ENCODE measurements at regions not wholly inside any gene's neighbourhood (a gene's known extent, or its start where the extent isn't known, plus 50 kb on each side); places are given as distances from the start of the nearest gene placed in this dataset.

GRCh38 chr15:97783240-97783639 is 177.3 kb upstream of the ARRDC4 start:
- Histone ChIP-seq H3K27me3 (ENCODE audit: control insufficient read depth in 1 of 2, insufficient read depth in 2 of 2, low read length in 2 of 2) (no peaks in the 10 kb centered on the region), H3K9ac (ENCODE audit: low read length in 2 of 2) (no peak overlapping the region), H3K9me3 (ENCODE audit: control insufficient read depth in 2 of 2, low read length in 2 of 2) (no peaks in the 10 kb centered on the region), H3K36me3 (ENCODE audit: control insufficient read depth in 2 of 2, insufficient read depth in 2 of 2, low read length in 2 of 2) (no peaks in the 10 kb centered on the region), H3K4me3 (ENCODE audit: low read length in 2 of 2) (no peak overlapping the region), H3K27ac (ENCODE audit: low read length) (no peak overlapping the region), H3K4me1 (ENCODE audit: control insufficient read depth, insufficient read depth, low read length) (no peaks in the 10 kb centered on the region)

DNA sequence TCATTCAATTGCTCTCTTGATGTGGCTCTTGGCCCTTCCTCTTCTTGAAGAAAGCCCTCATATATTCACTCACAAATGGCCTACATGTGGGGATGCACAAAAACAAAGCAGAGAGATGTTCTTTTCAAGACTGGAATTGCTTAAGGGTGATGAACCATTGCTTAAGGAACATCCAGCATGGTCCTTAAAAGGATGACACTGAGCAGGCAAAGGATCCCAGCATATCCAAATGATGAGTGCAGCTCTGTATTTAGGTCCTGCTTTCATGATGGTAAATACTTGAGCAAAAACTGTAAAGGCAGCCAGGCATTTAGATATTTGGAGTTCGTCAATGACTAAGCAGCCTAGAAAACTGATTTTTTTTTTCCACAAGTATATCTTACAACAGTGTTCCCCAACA is 173.8 kb upstream of the ARRDC4 start:
- Histone ChIP-seq H3K27ac (ENCODE audit: low read length) (no peak overlapping the region), H3K4me3 (ENCODE audit: low read length in 2 of 2) (no peak overlapping the region), H3K9me3 (ENCODE audit: control insufficient read depth in 2 of 2, low read length in 2 of 2) (no peaks in the 10 kb centered on the region), H3K36me3 (ENCODE audit: control insufficient read depth in 2 of 2, insufficient read depth in 2 of 2, low read length in 2 of 2) (no peaks in the 10 kb centered on the region), H3K4me1 (ENCODE audit: control insufficient read depth, insufficient read depth, low read length) (peaks cover 10% of the 10 kb centered on the region), H3K9ac (ENCODE audit: low read length in 2 of 2) (no peak overlapping the region), H3K27me3 (ENCODE audit: control insufficient read depth in 1 of 2, insufficient read depth in 2 of 2, low read length in 2 of 2) (no peaks in the 10 kb centered on the region)

GRCh38 chr15:97790180-97790579 is 170.3 kb upstream of the ARRDC4 start:
- H3K4me1 ChIP-seq (ENCODE audit: control insufficient read depth, insufficient read depth, low read length): peaks cover 19% of the 10 kb centered on the region
- H3K9me3 ChIP-seq (ENCODE audit: control insufficient read depth in 2 of 2, low read length in 2 of 2): no peaks in the 10 kb centered on the region
- H3K4me3 ChIP-seq (ENCODE audit: low read length in 2 of 2): no peak overlapping the region
- H3K36me3 ChIP-seq (ENCODE audit: control insufficient read depth in 2 of 2, insufficient read depth in 2 of 2, low read length in 2 of 2): no peaks in the 10 kb centered on the region
- no peak overlapping the region for H3K9ac ChIP-seq (ENCODE audit: low read length in 2 of 2)
- H3K27me3 ChIP-seq (ENCODE audit: control insufficient read depth in 1 of 2, insufficient read depth in 2 of 2, low read length in 2 of 2): no peaks in the 10 kb centered on the region
- H3K27ac ChIP-seq (ENCODE audit: low read length): no peak overlapping the region

DNA sequence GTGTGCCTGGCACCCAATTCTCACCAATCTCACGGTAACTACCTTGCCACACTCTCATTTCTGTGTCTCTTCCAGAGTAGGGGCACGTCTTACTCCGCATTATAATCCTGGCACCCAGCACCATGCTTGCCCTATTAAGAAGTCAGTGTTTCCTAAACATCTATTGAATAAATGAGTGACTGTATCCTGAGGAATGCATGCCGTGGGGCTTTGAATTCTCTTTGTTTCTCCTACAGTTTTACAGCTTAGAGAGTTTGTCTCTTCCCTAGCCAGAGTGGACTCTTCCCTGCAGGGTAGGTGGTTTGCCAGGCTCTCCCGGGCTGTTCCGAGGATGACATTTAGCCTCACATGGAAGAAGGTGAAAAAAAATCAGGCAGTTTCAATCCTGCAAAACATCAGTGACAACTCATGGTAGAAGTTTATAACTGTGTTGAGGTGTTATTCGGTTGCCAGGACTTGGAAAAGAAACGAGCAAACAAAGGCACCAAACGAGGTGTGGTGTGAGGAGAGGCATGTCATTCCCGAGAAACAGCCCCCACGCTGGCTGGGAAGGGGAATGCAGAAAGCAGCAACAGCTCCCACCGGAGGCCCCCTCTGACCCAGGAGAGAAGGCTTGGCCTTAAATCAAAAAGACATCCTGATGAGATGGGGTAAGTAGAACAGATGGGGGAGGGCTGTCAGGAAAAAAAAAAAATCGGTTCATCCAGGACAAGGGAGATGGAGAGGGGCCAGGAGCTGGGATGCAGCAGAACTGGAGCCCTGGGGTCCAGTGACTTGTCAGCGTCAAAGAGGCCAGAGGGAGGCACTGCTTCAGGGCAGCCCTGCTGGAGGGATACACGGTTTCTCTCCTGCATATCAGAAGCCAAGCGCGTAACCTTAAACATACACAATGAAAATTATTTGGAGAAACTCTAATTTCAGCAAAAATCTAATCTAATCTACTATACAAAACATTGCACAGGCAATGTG is 168.4 kb upstream of the ARRDC4 start:
- Histone ChIP-seq H3K27ac (ENCODE audit: low read length) (peak overlapping the region; percentile 73), H3K9ac (ENCODE audit: low read length in 2 of 2) (peak overlapping the region; percentile 13 to 32), H3K27me3 (ENCODE audit: control insufficient read depth in 1 of 2, insufficient read depth in 2 of 2, low read length in 2 of 2) (no peaks in the 10 kb centered on the region), H3K9me3 (ENCODE audit: control insufficient read depth in 2 of 2, low read length in 2 of 2) (no peaks in the 10 kb centered on the region), H3K4me1 (ENCODE audit: control insufficient read depth, insufficient read depth, low read length) (peaks cover 19% of the 10 kb centered on the region), H3K36me3 (ENCODE audit: control insufficient read depth in 2 of 2, insufficient read depth in 2 of 2, low read length in 2 of 2) (no peaks in the 10 kb centered on the region), H3K4me3 (ENCODE audit: low read length in 2 of 2) (peak overlapping the region; percentile 51 to 60)

DNA sequence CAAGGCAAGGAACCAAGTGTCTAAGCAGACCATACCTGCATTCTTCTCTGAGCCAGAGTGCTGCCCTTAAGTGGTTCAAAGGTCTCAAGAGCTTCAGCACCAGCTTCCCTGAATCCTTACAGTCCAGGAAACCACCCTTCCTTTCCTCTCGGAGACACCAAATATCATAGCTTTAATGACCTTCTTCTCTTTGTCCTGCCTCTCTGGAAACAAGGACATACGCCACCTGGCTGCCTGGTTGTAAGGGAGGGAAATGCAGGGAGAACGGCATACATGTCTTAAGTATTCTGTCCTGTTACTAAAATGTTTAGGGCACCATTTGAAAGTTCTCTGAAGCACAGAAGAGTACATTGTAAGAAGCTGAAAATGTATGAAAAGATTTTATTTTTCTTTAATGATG is 155.6 kb upstream of the ARRDC4 start:
- Histone ChIP-seq H3K36me3 (ENCODE audit: control insufficient read depth in 2 of 2, insufficient read depth in 2 of 2, low read length in 2 of 2) (peaks cover 0 to 2% of the 10 kb centered on the region in 2 donors), H3K27me3 (ENCODE audit: control insufficient read depth in 1 of 2, insufficient read depth in 2 of 2, low read length in 2 of 2) (no peaks in the 10 kb centered on the region), H3K9ac (ENCODE audit: low read length in 2 of 2) (no peak overlapping the region), H3K4me3 (ENCODE audit: low read length in 2 of 2) (no peak overlapping the region), H3K27ac (ENCODE audit: low read length) (no peak overlapping the region), H3K9me3 (ENCODE audit: control insufficient read depth in 2 of 2, low read length in 2 of 2) (no peaks in the 10 kb centered on the region), H3K4me1 (ENCODE audit: control insufficient read depth, insufficient read depth, low read length) (no peaks in the 10 kb centered on the region)

- Histone ChIP-seq H3K27ac (ENCODE audit: low read length) (no peak overlapping the region), H3K9me3 (ENCODE audit: control insufficient read depth in 2 of 2, low read length in 2 of 2) (no peaks in the 10 kb centered on the region), H3K36me3 (ENCODE audit: control insufficient read depth in 2 of 2, insufficient read depth in 2 of 2, low read length in 2 of 2) (peaks cover 0 to 2% of the 10 kb centered on the region in 2 donors), H3K4me1 (ENCODE audit: control insufficient read depth, insufficient read depth, low read length) (no peaks in the 10 kb centered on the region), H3K9ac (ENCODE audit: low read length in 2 of 2) (no peak overlapping the region), H3K4me3 (ENCODE audit: low read length in 2 of 2) (no peak overlapping the region), H3K27me3 (ENCODE audit: control insufficient read depth in 1 of 2, insufficient read depth in 2 of 2, low read length in 2 of 2) (no peaks in the 10 kb centered on the region)
Observed at GRCh38 chr15:97806766-97807165, 153.7 kb upstream of the ARRDC4 start.

GRCh38 chr15:97815835-97816234 is 144.7 kb upstream of the ARRDC4 start:
- Histone ChIP-seq H3K4me3 (ENCODE audit: low read length in 2 of 2) (no peak overlapping the region), H3K9me3 (ENCODE audit: control insufficient read depth in 2 of 2, low read length in 2 of 2) (peaks cover 0 to 3% of the 10 kb centered on the region in 2 donors), H3K27ac (ENCODE audit: low read length) (no peak overlapping the region), H3K27me3 (ENCODE audit: control insufficient read depth in 1 of 2, insufficient read depth in 2 of 2, low read length in 2 of 2) (no peaks in the 10 kb centered on the region), H3K9ac (ENCODE audit: low read length in 2 of 2) (no peak overlapping the region), H3K36me3 (ENCODE audit: control insufficient read depth in 2 of 2, insufficient read depth in 2 of 2, low read length in 2 of 2) (no peaks in the 10 kb centered on the region), H3K4me1 (ENCODE audit: control insufficient read depth, insufficient read depth, low read length) (no peaks in the 10 kb centered on the region)

DNA sequence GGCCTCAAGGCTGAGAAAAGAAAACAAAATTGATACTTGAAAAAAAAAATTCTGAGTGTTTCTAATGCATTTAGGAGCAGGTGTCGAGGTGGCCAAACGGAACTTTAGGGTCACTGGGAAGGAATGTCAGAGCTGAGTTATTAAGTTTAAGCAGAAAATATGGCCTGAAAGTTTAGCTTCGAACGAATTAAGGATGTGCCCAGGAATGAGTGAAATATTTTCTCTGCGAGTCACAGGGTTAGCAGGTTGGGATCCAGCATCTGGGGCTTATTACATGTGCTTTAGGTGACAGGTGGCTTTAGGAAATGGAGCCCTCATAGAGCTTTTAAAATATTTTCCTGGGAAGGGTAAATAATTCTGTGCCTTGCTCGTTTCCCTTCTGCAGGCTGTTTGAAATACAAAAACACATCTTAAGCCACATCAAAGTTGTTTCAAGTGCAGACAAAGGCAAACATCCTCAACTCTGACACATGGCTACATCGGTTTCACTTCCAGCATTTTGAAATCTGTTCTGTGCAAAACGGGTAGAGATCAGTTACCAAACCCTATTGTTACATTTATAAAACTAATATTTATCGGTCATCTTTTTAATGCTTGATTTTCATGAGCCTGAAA is 143.1 kb upstream of the ARRDC4 start:
- Histone ChIP-seq H3K36me3 (ENCODE audit: control insufficient read depth in 2 of 2, insufficient read depth in 2 of 2, low read length in 2 of 2) (no peaks in the 10 kb centered on the region), H3K4me3 (ENCODE audit: low read length in 2 of 2) (no peak overlapping the region), H3K27ac (ENCODE audit: low read length) (no peak overlapping the region), H3K27me3 (ENCODE audit: control insufficient read depth in 1 of 2, insufficient read depth in 2 of 2, low read length in 2 of 2) (no peaks in the 10 kb centered on the region), H3K4me1 (ENCODE audit: control insufficient read depth, insufficient read depth, low read length) (no peaks in the 10 kb centered on the region), H3K9ac (ENCODE audit: low read length in 2 of 2) (no peak overlapping the region), H3K9me3 (ENCODE audit: control insufficient read depth in 2 of 2, low read length in 2 of 2) (peaks cover 0 to 3% of the 10 kb centered on the region in 2 donors)

GRCh38 chr15:97836003-97836402 is 124.5 kb upstream of the ARRDC4 start:
- Histone ChIP-seq H3K27ac (ENCODE audit: low read length) (no peak overlapping the region), H3K9me3 (ENCODE audit: control insufficient read depth in 2 of 2, low read length in 2 of 2) (peaks cover 0 to 7% of the 10 kb centered on the region in 2 donors), H3K4me3 (ENCODE audit: low read length in 2 of 2) (no peak overlapping the region), H3K9ac (ENCODE audit: low read length in 2 of 2) (no peak overlapping the region), H3K4me1 (ENCODE audit: control insufficient read depth, insufficient read depth, low read length) (peaks cover 3% of the 10 kb centered on the region), H3K36me3 (ENCODE audit: control insufficient read depth in 2 of 2, insufficient read depth in 2 of 2, low read length in 2 of 2) (no peaks in the 10 kb centered on the region), H3K27me3 (ENCODE audit: control insufficient read depth in 1 of 2, insufficient read depth in 2 of 2, low read length in 2 of 2) (no peaks in the 10 kb centered on the region)

DNA sequence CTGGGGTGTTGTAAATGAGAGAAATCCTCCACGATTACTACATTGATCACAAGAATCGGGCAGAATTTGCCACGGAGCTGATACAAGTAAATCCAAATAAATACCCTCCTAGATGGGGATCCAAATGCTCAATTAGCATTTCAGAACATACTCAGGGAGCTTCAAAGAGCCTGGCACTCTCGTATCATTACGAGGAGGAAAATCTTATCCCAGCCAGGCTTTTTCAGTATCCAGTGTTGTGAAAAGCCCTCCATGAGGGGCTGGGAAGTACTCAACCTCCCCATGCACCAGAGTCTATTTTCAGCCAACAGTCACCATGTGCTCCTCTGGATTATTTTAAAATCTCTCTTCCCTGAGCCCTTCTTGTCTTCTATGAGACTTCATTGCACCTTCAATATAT is 122.6 kb upstream of the ARRDC4 start:
- Histone ChIP-seq H3K27me3 (ENCODE audit: control insufficient read depth in 1 of 2, insufficient read depth in 2 of 2, low read length in 2 of 2) (no peaks in the 10 kb centered on the region), H3K9ac (ENCODE audit: low read length in 2 of 2) (no peak overlapping the region), H3K9me3 (ENCODE audit: control insufficient read depth in 2 of 2, low read length in 2 of 2) (peaks cover 0 to 7% of the 10 kb centered on the region in 2 donors), H3K4me1 (ENCODE audit: control insufficient read depth, insufficient read depth, low read length) (peaks cover 3% of the 10 kb centered on the region), H3K4me3 (ENCODE audit: low read length in 2 of 2) (no peak overlapping the region), H3K27ac (ENCODE audit: low read length) (no peak overlapping the region), H3K36me3 (ENCODE audit: control insufficient read depth in 2 of 2, insufficient read depth in 2 of 2, low read length in 2 of 2) (no peaks in the 10 kb centered on the region)
